H9 (cell line): ENCODE measurements at regions not wholly inside any gene's neighbourhood (a gene's known extent, or its start where the extent isn't known, plus 50 kb on each side); places are given as distances from the start of the nearest gene placed in this dataset.

Source experiments
- DNase-seq: peaks from one replicate; pipeline ENCODE4 v3.0.0-alpha.2; 2017
- H2AFZ ChIP-seq: one replicate; pipeline ENCODE4 v1.6.1; 2013; ENCODE audit warnings: mild to moderate bottlenecking, low read length, control low read depth, moderate library complexity
- H2AK5ac ChIP-seq: 2 replicates; pipeline ENCODE4 v1.6.1; 2013; ENCODE audit warnings: low read length, control low read depth, mixed read lengths; ENCODE audit not compliant: insufficient read length
- H2BK120ac ChIP-seq: one replicate; pipeline ENCODE4 v1.6.1; 2013; ENCODE audit warnings: low read depth, mild to moderate bottlenecking, low read length, control low read depth, inconsistent platforms; ENCODE audit not compliant: poor library complexity, severe bottlenecking
- H2BK12ac ChIP-seq: 2 replicates; pipeline ENCODE4 v1.6.1; 2013; ENCODE audit warnings: low read length, control low read depth, mixed read lengths, low read depth; ENCODE audit not compliant: insufficient read length
- H2BK15ac ChIP-seq: 2 replicates; pipeline ENCODE4 v1.6.1; 2013; ENCODE audit warnings: low read depth, low read length, control low read depth
- H2BK20ac ChIP-seq: one replicate; pipeline ENCODE4 v1.6.1; 2013; ENCODE audit warnings: low read depth, mild to moderate bottlenecking, low read length, control low read depth, inconsistent platforms; ENCODE audit not compliant: poor library complexity, severe bottlenecking
- H2BK5ac ChIP-seq: 2 replicates; pipeline ENCODE4 v1.6.1; 2013; ENCODE audit warnings: low read length, control low read depth, mixed read lengths; ENCODE audit not compliant: insufficient read length
- H3K14ac ChIP-seq: 2 replicates; pipeline ENCODE4 v1.6.1; 2013; ENCODE audit warnings: low read length, control low read depth; ENCODE audit not compliant: insufficient read depth
- H3K18ac ChIP-seq: 2 replicates; pipeline ENCODE4 v1.6.1; 2013; ENCODE audit warnings: low read depth, mild to moderate bottlenecking, mixed read lengths, low read length, control low read depth; ENCODE audit not compliant: insufficient read length
- H3K23ac ChIP-seq: 2 replicates; pipeline ENCODE4 v1.6.1; 2013; ENCODE audit warnings: low read length, control low read depth, mixed read lengths, low read depth; ENCODE audit not compliant: insufficient read length
- H3K23me2 ChIP-seq: 2 replicates; pipeline ENCODE4 v1.6.1; 2013; ENCODE audit warnings: low read depth, mild to moderate bottlenecking, mixed read lengths, low read length, control low read depth; ENCODE audit not compliant: insufficient read length, poor library complexity, severe bottlenecking
- H3K27ac ChIP-seq: 2 replicates; pipeline ENCODE4 v1.5.1; 2013; ENCODE audit warnings: low read length, control low read depth, mixed read lengths, low read depth; ENCODE audit not compliant: insufficient read length
- H3K27me3 ChIP-seq: 2 replicates; pipeline ENCODE4 v1.6.1; 2013; ENCODE audit warnings: low read length, control low read depth, inconsistent platforms; ENCODE audit not compliant: insufficient read depth
- H3K4ac ChIP-seq: 2 replicates; pipeline ENCODE4 v1.6.1; 2013; ENCODE audit warnings: low read depth, mild to moderate bottlenecking, control low read depth, inconsistent platforms, low read length, moderate library complexity
- H3K4me1 ChIP-seq: 2 replicates; pipeline ENCODE4 v1.6.1; 2013; ENCODE audit warnings: low read length, control low read depth, inconsistent platforms; ENCODE audit not compliant: insufficient read depth
- H3K4me2 ChIP-seq: 2 replicates; pipeline ENCODE4 v1.6.1; 2013; ENCODE audit warnings: low read length, control low read depth, mixed read lengths; ENCODE audit not compliant: insufficient read length, insufficient read depth
- H3K56ac ChIP-seq: 2 replicates; pipeline ENCODE4 v1.6.1; 2013; ENCODE audit warnings: low read depth, mild to moderate bottlenecking, mixed read lengths, low read length, control low read depth; ENCODE audit not compliant: insufficient read length
- H3K79me1 ChIP-seq: 2 replicates; pipeline ENCODE4 v1.6.1; 2013; ENCODE audit warnings: low read depth, mild to moderate bottlenecking, moderate library complexity, low read length, control low read depth, inconsistent platforms; ENCODE audit not compliant: insufficient read depth, poor library complexity, severe bottlenecking
- H3K79me2 ChIP-seq: 2 replicates; pipeline ENCODE4 v1.6.1; 2013; ENCODE audit warnings: low read length, control low read depth, inconsistent platforms; ENCODE audit not compliant: insufficient read depth
- H3K9ac ChIP-seq: 2 replicates; pipeline ENCODE4 v1.6.1; 2013; ENCODE audit warnings: low read length, control low read depth, mixed read lengths; ENCODE audit not compliant: insufficient read length; ENCODE audit errors: extremely low read depth
- H3K9me3 ChIP-seq: one replicate; pipeline ENCODE4 v1.6.1; 2013; ENCODE audit warnings: low read depth, low read length, inconsistent platforms; ENCODE audit not compliant: control insufficient read depth
- H3T11ph ChIP-seq: one replicate; pipeline ENCODE4 v1.6.1; 2013; ENCODE audit warnings: mild to moderate bottlenecking, low read length, control low read depth, inconsistent platforms
- H4K20me1 ChIP-seq: one replicate; pipeline ENCODE4 v1.6.1; 2013; ENCODE audit not compliant: control insufficient read depth, insufficient read length, insufficient read depth
- H4K5ac ChIP-seq: 2 replicates; pipeline ENCODE4 v1.6.1; 2013; ENCODE audit warnings: low read depth, mild to moderate bottlenecking, mixed read lengths, low read length, control low read depth; ENCODE audit not compliant: insufficient read length
- H4K8ac ChIP-seq: replicated peaks from 2 replicates; pipeline ENCODE4 v1.6.1; 2013; ENCODE audit warnings: low read length, control low read depth, mixed read lengths, low read depth; ENCODE audit not compliant: insufficient read length
- H4K91ac ChIP-seq: 2 replicates; pipeline ENCODE4 v1.6.1; 2013; ENCODE audit warnings: low read depth, mild to moderate bottlenecking, moderate library complexity, mixed read lengths, low read length, control low read depth; ENCODE audit not compliant: insufficient read length
- H3K27ac Mint-ChIP-seq, 3 experiments: 2 replicates in 2 of 3; 3 replicates in 1 of 3; pipeline ENCODE4 v1.8.0; 2020 to 2021; ENCODE audit warnings: mixed read lengths in 3 of 3, mild to moderate bottlenecking in 1 of 3, moderate library complexity in 1 of 3
- H3K27me3 Mint-ChIP-seq: 2 replicates; pipeline ENCODE4 v1.8.0; 2021; ENCODE audit warnings: low read depth, mild to moderate bottlenecking, moderate library complexity, mixed read lengths
- H3K36me3 Mint-ChIP-seq, 3 experiments: 2 replicates in 2 of 3; 3 replicates in 1 of 3; pipeline ENCODE4 v1.8.0; 2020 to 2021; ENCODE audit warnings: low read depth in 3 of 3, mixed read lengths in 3 of 3; ENCODE audit not compliant: insufficient read depth in 1 of 3
- H3K4me1 Mint-ChIP-seq, 2 experiments: 2 replicates each; pipeline ENCODE4 v1.8.0; 2020; ENCODE audit warnings: mixed read lengths in 2 of 2
- H3K4me3 Mint-ChIP-seq, 2 experiments: 2 replicates in 1 of 2; 3 replicates in 1 of 2; pipeline ENCODE4 v1.8.0; 2020 to 2021; ENCODE audit warnings: mild to moderate bottlenecking in 2 of 2, mixed read lengths in 2 of 2, moderate library complexity in 1 of 2
- H3K9me3 Mint-ChIP-seq, 2 experiments: 2 replicates in 1 of 2; 3 replicates in 1 of 2; pipeline ENCODE4 v1.8.0; 2020; ENCODE audit warnings: mild to moderate bottlenecking in 2 of 2, mixed read lengths in 2 of 2, moderate library complexity in 1 of 2
- TF ChIP-seq, protein P1 (sequence below): fragments of 200-600 bp; sonication (generic); conservative IDR thresholded peaks from 3 replicates; pipeline ENCODE4 v1.8.0; 2021; ENCODE audit warnings: antibody characterized with exemption, mild to moderate bottlenecking

DNA sequence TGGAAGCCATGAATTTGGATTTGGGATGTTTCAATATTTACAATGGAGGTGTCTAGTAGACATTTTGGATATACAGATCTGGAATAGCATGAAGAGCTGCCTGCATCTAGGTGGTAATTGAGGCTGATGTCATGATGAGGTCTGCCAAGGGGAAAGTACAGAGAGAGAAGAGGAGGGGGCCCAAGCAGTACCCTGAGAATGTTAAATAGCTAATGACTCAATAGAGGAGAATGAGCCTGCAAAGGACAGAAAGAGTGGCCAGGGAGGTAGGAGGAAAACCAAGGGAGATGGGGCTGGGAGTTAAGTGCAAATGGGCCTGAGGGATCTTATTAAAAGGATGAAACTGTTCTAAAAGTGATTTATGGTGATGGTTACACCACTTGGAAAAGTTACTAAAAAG, 182.2 kb upstream of the KIT start:
- H2BK20ac ChIP-seq: no peak overlapping the region
- Mint-ChIP-seq H3K27ac (no peak overlapping the region), H3K27me3 (no peaks in the 10 kb centered on the region; the same call in 1 of the 2 replicates), H3K4me3 (no peak overlapping the region), H3K36me3 (peaks cover 0 to 6% (median 0%) of the 10 kb centered on the region in 3 experiments; a peak in 2 of 7 replicates), H3K4me1 (no peaks in the 10 kb centered on the region), H3K9me3 (peaks cover 0 to 11% of the 10 kb centered on the region in 2 experiments; a peak in 3 of 5 replicates)
- no peaks in the 10 kb centered on the region for H3K9me3 ChIP-seq
- H3T11ph ChIP-seq: no peak overlapping the region
- H3K23me2 ChIP-seq: no peaks in the 10 kb centered on the region
- no peak overlapping the region for H3K9ac ChIP-seq
- no peak overlapping the region for H3K18ac ChIP-seq
- no peak overlapping the region for H2AFZ ChIP-seq
- no peaks in the 10 kb centered on the region for H3K79me2 ChIP-seq
- no peak overlapping the region for H3K27ac ChIP-seq
- H3K4me1 ChIP-seq: no peaks in the 10 kb centered on the region
- H4K5ac ChIP-seq: no peak overlapping the region
- H4K20me1 ChIP-seq: no peaks in the 10 kb centered on the region
- H3K56ac ChIP-seq: no peak overlapping the region
- no peak overlapping the region for H2BK12ac ChIP-seq
- H3K4me2 ChIP-seq: no peak overlapping the region
- H4K91ac ChIP-seq: no peak overlapping the region
- no peaks in the 10 kb centered on the region for H3K27me3 ChIP-seq
- H3K23ac ChIP-seq: no peak overlapping the region
- TF ChIP-seq, protein P1, sequence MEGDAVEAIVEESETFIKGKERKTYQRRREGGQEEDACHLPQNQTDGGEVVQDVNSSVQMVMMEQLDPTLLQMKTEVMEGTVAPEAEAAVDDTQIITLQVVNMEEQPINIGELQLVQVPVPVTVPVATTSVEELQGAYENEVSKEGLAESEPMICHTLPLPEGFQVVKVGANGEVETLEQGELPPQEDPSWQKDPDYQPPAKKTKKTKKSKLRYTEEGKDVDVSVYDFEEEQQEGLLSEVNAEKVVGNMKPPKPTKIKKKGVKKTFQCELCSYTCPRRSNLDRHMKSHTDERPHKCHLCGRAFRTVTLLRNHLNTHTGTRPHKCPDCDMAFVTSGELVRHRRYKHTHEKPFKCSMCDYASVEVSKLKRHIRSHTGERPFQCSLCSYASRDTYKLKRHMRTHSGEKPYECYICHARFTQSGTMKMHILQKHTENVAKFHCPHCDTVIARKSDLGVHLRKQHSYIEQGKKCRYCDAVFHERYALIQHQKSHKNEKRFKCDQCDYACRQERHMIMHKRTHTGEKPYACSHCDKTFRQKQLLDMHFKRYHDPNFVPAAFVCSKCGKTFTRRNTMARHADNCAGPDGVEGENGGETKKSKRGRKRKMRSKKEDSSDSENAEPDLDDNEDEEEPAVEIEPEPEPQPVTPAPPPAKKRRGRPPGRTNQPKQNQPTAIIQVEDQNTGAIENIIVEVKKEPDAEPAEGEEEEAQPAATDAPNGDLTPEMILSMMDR: no peak
- no peak overlapping the region for H2AK5ac ChIP-seq
- no peak overlapping the region for H2BK15ac ChIP-seq
- H3K4ac ChIP-seq: no peak overlapping the region
- DNase-seq: no peak
- H2BK5ac ChIP-seq: no peak overlapping the region
- H2BK120ac ChIP-seq: no peak overlapping the region
- no peaks in the 10 kb centered on the region for H3K79me1 ChIP-seq
- H4K8ac ChIP-seq: no peak overlapping the region
- H3K14ac ChIP-seq: no peak overlapping the region
